Prostate gland (tissue), 2 donors: ENCODE measurements at regions not wholly inside any gene's neighbourhood (a gene's known extent, or its start where the extent isn't known, plus 50 kb on each side); places are given as distances from the start of the nearest gene placed in this dataset.

Source experiments
- POLR2A ChIP-seq: fragments of 450-650 bp; IDR thresholded peaks from one replicate; pipeline ENCODE4 v1.6.1; 2016; ENCODE audit warnings: antibody characterized with exemption, mild to moderate bottlenecking
- POLR2AphosphoS5 ChIP-seq: sonication (generic); formaldehyde crosslinking; IDR thresholded peaks from one replicate; pipeline ENCODE4 v1.6.1; 2017; ENCODE audit warnings: antibody characterized with exemption
- TF ChIP-seq, protein P1 (sequence below), 4 experiments: fragments of 200-600 bp in 2 of 4; fragments of 450-650 bp in 2 of 4; sonication (generic) in 2 of 4; IDR thresholded peaks; 1 replicate in 3 of 4; 2 replicates in 1 of 4; pipeline ENCODE4 v1.5.1; 2016 to 2019; ENCODE audit warnings: antibody characterized with exemption in 4 of 4, mild to moderate bottlenecking in 2 of 4, moderate library complexity in 2 of 4

DNA sequence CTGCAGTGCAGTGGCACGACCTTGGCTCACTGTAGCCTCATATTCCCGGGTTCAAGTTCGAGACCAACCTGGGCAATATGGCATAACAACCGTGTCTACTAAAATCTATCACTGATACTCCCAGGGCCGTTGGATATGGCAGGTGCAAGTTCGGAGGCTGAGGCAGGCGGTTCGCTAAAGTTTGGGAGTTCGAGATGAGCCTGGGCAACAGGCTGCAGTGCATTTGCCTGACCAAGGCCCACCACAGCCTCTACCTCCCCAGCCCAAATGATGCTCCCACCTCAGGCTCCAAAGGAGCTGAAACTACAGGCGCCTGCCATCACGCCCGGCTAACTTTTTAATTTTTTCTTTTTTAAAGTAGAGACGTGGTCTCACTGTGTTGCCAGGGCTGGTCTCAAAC lies 177.1 kb upstream of the ALG10B start:
- TF ChIP-seq, protein P1, sequence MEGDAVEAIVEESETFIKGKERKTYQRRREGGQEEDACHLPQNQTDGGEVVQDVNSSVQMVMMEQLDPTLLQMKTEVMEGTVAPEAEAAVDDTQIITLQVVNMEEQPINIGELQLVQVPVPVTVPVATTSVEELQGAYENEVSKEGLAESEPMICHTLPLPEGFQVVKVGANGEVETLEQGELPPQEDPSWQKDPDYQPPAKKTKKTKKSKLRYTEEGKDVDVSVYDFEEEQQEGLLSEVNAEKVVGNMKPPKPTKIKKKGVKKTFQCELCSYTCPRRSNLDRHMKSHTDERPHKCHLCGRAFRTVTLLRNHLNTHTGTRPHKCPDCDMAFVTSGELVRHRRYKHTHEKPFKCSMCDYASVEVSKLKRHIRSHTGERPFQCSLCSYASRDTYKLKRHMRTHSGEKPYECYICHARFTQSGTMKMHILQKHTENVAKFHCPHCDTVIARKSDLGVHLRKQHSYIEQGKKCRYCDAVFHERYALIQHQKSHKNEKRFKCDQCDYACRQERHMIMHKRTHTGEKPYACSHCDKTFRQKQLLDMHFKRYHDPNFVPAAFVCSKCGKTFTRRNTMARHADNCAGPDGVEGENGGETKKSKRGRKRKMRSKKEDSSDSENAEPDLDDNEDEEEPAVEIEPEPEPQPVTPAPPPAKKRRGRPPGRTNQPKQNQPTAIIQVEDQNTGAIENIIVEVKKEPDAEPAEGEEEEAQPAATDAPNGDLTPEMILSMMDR (IDR thresholded peaks at IDR 0.05): no peak
- TF ChIP-seq POLR2AphosphoS5 (no peak), POLR2A (no peak)
